Calu3 (cell line): ENCODE measurements at regions not wholly inside any gene's neighbourhood (a gene's known extent, or its start where the extent isn't known, plus 50 kb on each side); places are given as distances from the start of the nearest gene placed in this dataset.

Source experiments
- BruUV-seq: library from RNA; stranded (reverse); fragments of 400-500 nt; replicated peaks from 2 replicates; lab custom pipeline; 2021; lab: Mats Ljungman, UMichigan
- CTCF ChIA-PET: fragments of 300-600 bp; sonication (Branson Sonifier 250); formaldehyde crosslinking; loops from one replicate; lab custom pipeline; 2022; ENCODE audit warnings: antibody characterized with exemption; lab: Charles Lee
- DNase-seq: peaks from one replicate; pipeline ENCODE4 v3.0.0; 2022
- H3K27ac Mint-ChIP-seq: one replicate; pipeline ENCODE4 v1.8.0; 2022; ENCODE audit warnings: mixed read lengths; ENCODE audit not compliant: unreplicated experiment
- H3K27me3 Mint-ChIP-seq: one replicate; pipeline ENCODE4 v1.8.0; 2022; ENCODE audit warnings: mixed read lengths; ENCODE audit not compliant: unreplicated experiment
- H3K36me3 Mint-ChIP-seq: one replicate; pipeline ENCODE4 v1.8.0; 2022; ENCODE audit warnings: mild to moderate bottlenecking, moderate library complexity, mixed read lengths; ENCODE audit not compliant: insufficient read depth, unreplicated experiment
- H3K4me1 Mint-ChIP-seq: one replicate; pipeline ENCODE4 v1.8.0; 2022; ENCODE audit warnings: mild to moderate bottlenecking, low read depth, mixed read lengths; ENCODE audit not compliant: unreplicated experiment
- H3K4me3 Mint-ChIP-seq: one replicate; pipeline ENCODE4 v1.8.0; 2022; ENCODE audit warnings: mild to moderate bottlenecking, low read depth, moderate library complexity, mixed read lengths; ENCODE audit not compliant: unreplicated experiment
- H3K9me3 Mint-ChIP-seq: one replicate; pipeline ENCODE4 v1.8.0; 2022; ENCODE audit warnings: low read depth, mixed read lengths; ENCODE audit not compliant: unreplicated experiment
- CTCF ChIP-seq: fragments of 200-600 bp; IDR thresholded peaks from one replicate; pipeline ENCODE4 v1.8.0; 2022; ENCODE audit warnings: antibody characterized with exemption; ENCODE audit not compliant: unreplicated experiment
- intact Hi-C: fragments of 100-400 bp; cut with micrococcal nuclease; formaldehyde crosslinking; loops from one replicate; pipeline ENCODE4 v1.10.0; 2022; ENCODE audit not compliant: unreplicated experiment

DNA sequence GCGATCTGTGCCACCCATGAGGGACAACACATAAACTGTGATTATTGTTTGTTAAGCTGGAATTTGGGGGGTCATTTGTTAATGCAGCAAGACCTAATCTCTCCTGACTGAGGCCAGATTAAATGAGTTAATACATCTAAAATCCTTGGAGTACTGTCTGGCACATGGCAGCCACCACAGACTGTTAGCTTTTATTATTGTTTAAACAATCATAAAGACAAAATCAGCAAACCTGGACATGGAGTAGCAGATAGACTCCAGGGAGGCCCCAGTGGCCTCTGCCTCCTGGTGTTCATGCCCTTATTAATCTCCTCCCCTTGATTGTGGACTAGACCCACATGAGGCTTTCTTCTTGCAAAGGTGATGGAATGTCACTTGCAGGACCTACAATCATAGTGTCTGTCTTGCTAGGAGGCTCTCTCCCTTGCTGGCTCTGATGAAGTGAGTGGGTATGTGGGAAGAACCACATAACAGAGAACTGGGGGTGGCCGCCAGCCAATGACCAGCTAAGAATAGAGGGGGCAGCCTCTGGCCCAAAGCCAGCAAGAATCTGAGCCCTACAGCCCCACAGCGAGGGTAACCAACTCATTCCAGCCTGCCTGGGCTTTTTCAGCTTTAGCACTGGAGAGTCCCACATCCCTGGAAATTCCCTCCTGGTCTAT lies 142.0 kb downstream of the SCARB1 start:
- peaks cover 38% of the 10 kb centered on the region for H3K4me1 Mint-ChIP-seq
- no peaks in the 10 kb centered on the region for H3K36me3 Mint-ChIP-seq
- no peaks in the 10 kb centered on the region for H3K27me3 Mint-ChIP-seq
- CTCF ChIA-PET: no interaction called here
- peak overlapping the region; percentile 19 for H3K27ac Mint-ChIP-seq
- H3K9me3 Mint-ChIP-seq: peaks cover 4% of the 10 kb centered on the region
- no TSS peak for BruUV-seq
- TF ChIP-seq CTCF: no peak
- no peak for DNase-seq
- no peak overlapping the region for H3K4me3 Mint-ChIP-seq
- intact Hi-C loops: loop anchor here (5.0 kb wide), 1 partner anchor 154 kb away; the partner anchor contains the start of gene NCOR2

DNA sequence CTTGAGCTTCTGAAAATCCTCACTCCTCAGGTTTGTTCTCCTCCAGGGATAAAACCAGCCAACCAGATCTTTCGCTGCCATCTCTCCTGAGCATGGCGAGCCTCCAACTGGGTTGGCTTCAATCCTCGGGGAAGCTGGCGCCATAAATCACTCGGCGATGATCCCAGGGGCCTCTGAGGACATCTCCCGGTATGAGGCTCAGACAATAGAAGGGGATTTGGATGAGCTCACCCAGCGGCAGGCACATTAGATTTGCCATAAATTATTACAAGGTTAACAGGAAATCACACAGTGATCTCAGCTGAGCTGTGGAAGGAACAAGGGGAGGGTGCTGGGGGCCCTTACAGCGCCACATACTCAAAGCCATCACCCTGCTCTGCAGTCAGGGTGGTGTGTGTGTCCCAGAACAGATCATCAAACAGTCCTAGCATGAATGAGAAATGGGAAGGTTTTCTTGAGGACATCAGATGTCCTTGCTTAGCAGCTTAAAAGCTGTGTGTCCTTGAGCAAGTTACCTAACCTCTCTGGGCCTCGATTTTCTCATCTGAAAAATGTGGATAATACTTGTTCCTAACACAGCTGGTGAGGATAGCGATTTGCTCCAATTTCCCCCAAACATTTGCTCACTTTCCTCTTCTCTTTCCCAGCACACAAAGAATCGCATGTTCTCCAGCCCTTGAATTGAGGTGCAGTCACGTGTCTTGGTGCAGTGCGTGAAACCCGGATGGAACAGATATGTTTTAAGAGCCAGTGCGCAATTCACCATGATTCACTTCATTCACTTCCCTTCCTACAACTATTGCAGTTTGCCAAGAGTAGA lies 142.8 kb downstream of the SCARB1 start:
- DNase-seq: no peak
- CTCF ChIA-PET: no interaction called here

DNA sequence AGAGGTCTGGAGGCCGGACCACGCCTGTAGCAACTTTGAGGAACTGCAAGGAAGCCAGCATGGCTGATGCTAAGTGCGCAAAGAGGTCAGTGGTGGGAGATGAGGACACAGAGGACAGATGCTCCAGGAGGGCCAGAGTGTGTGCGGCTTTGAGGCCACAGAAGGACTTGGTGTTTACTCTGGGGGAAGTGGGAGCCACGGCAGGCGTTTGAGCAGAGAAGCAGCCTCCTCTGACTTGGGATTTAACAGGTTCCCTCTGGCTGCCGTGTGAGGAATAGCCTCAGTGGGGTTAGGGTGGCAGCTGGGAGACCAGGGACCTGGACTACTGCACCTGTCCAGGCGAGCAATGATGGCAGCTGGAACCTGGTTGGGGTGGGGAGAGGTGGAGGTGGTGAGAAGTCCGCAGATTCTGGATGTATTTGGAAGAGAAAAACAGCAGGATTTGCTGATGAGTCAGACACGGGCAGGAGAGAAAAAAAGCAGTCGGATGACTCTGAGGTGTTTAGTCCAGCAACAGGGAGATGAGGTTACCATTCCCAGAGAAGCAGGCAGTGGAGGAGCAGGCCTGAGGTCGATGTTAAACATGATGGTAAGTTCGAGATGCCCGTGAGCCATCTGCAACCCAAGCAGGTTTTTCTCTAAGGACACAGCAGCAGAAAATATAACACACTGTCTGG lies 143.5 kb downstream of the SCARB1 start:
- peaks cover 43% of the 10 kb centered on the region for H3K4me1 Mint-ChIP-seq
- H3K4me3 Mint-ChIP-seq: no peak overlapping the region
- CTCF ChIA-PET: no interaction called here
- intact Hi-C loops: loop anchor here (5.0 kb wide), 1 partner anchor 153 kb away; the partner anchor contains the start of gene NCOR2
- TF ChIP-seq CTCF: peak; percentile 18
- H3K36me3 Mint-ChIP-seq: no peaks in the 10 kb centered on the region
- no peak for DNase-seq
- peak overlapping the region; percentile 2 for H3K27ac Mint-ChIP-seq
- no TSS peak for BruUV-seq
- peaks cover 4% of the 10 kb centered on the region for H3K9me3 Mint-ChIP-seq
- H3K27me3 Mint-ChIP-seq: no peaks in the 10 kb centered on the region

More for the DNA sequence above, 142.8 kb downstream of the SCARB1 start:
- H3K36me3 Mint-ChIP-seq: no peaks in the 10 kb centered on the region
- no peak for TF ChIP-seq CTCF
- BruUV-seq: no TSS peak
- H3K27me3 Mint-ChIP-seq: no peaks in the 10 kb centered on the region
- peaks cover 35% of the 10 kb centered on the region for H3K4me1 Mint-ChIP-seq
- intact Hi-C loops: loop anchor here (5.0 kb wide), 1 partner anchor 154 kb away; the partner anchor contains the start of gene NCOR2
- H3K4me3 Mint-ChIP-seq: no peak overlapping the region
- H3K27ac Mint-ChIP-seq: peak overlapping the region; percentile 19
- peaks cover 4% of the 10 kb centered on the region for H3K9me3 Mint-ChIP-seq

DNA sequence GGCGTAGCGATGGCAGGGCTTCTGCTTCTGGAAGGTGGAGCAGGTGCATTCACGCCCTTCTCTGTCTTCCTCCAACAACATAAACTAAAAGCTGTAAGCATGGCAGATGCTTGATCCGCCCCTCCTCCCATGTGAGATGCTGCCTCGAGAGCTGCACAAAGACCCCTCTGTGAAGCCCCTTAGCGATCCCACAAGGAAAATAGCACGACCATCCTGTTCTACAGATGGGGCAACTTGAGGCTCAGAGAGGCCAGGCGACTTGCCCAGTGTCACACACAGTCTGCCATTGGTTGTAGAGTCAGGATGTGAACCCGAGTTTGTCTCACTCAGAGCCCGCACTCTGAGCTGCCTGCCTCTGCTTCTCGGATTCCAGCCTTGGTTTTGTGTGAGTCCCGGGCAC lies 144.4 kb downstream of the SCARB1 start:
- peaks cover 4% of the 10 kb centered on the region for H3K9me3 Mint-ChIP-seq
- no peak for TF ChIP-seq CTCF
- H3K4me1 Mint-ChIP-seq: peaks cover 52% of the 10 kb centered on the region
- no TSS peak for BruUV-seq
- H3K27me3 Mint-ChIP-seq: no peaks in the 10 kb centered on the region
- intact Hi-C loops: no loop called here
- H3K27ac Mint-ChIP-seq: no peak overlapping the region
- DNase-seq: no peak
- CTCF ChIA-PET: no interaction called here
- no peak overlapping the region for H3K4me3 Mint-ChIP-seq
- H3K36me3 Mint-ChIP-seq: no peaks in the 10 kb centered on the region
